GM21367 (cell line): ENCODE measurements at regions not wholly inside any gene's neighbourhood (a gene's known extent, or its start where the extent isn't known, plus 50 kb on each side); places are given as distances from the start of the nearest gene placed in this dataset.
"Not testable (repeated sequence)": the region's sequence is repeated elsewhere in the genome, so short reads cannot be mapped to it uniquely, and the experiment has no call there.

ENCODE experiments used
- ATAC-seq: cut with Tn5 transposase; IDR thresholded peaks from one replicate; pipeline ENCODE4 v1.9.1; 2021; ENCODE audit not compliant: unreplicated experiment

- ATAC-seq: not testable (repeated sequence)
These were observed 589.1 kb downstream of the RPIA start for GRCh38 chr2:89280536-89280935.

- not testable (repeated sequence) for ATAC-seq
These were observed 595.1 kb downstream of the RPIA start for GRCh38 chr2:89286448-89287080.

- not testable (repeated sequence) for ATAC-seq
These were observed 595.6 kb downstream of the RPIA start for GRCh38 chr2:89287084-89287483.

- not testable (repeated sequence) for ATAC-seq
These were observed 600.3 kb downstream of the RPIA start for GRCh38 chr2:89291717-89292298.

- ATAC-seq: not testable (repeated sequence)
These were observed 601.9 kb downstream of the RPIA start for GRCh38 chr2:89293399-89293798.

GRCh38 chr2:89294335-89294734, 602.9 kb downstream of the RPIA start:
- ATAC-seq: not testable (repeated sequence)

GRCh38 chr2:89296820-89297398, 605.4 kb downstream of the RPIA start:
- ATAC-seq: not testable (repeated sequence)

GRCh38 chr2:89299196-89299595, 607.7 kb downstream of the RPIA start:
- peak; percentile 64 for ATAC-seq

GRCh38 chr2:89305623-89306022, 614.1 kb downstream of the RPIA start:
- ATAC-seq: not testable (repeated sequence)

GRCh38 chr2:89306869-89307637, 615.6 kb downstream of the RPIA start:
- ATAC-seq: not testable (repeated sequence)

- not testable (repeated sequence) for ATAC-seq
These were observed 627.5 kb downstream of the RPIA start for GRCh38 chr2:89318990-89319389.

- not testable (repeated sequence) for ATAC-seq
These were observed 634.4 kb downstream of the RPIA start for GRCh38 chr2:89325894-89326293.

- ATAC-seq: peak; percentile 53
These were observed 635.0 kb downstream of the RPIA start for GRCh38 chr2:89326455-89326854.

- not testable (repeated sequence) for ATAC-seq
These were observed 637.3 kb downstream of the RPIA start for GRCh38 chr2:89328790-89329189.
